Right kidney (tissue), 1 donor: ENCODE measurements at regions not wholly inside any gene's neighbourhood (a gene's known extent, or its start where the extent isn't known, plus 50 kb on each side); places are given as distances from the start of the nearest gene placed in this dataset.

ENCODE experiments used
- DNase-seq: peaks from one replicate; pipeline ENCODE4 v3.0.0-alpha.2; 2016

DNA sequence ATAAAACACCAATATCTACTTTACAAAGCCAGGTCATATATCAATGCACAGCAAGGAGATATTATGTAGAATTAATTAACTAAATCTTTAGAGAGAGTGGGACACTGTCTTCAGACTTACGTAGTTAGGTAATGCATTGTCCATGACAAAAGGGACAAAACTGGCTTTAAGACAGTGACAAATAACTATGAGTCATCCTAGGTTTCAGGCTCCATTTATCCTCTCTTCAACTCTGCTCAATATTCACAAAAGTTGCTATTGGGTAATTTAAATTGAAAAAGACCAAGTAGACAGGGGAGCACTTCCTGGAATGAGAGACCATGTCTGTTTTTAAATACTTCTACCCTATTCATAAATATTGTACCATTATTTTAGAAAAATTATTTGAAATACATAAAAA, 464.5 kb downstream of the ARL4A start:
- no peak for DNase-seq

DNA sequence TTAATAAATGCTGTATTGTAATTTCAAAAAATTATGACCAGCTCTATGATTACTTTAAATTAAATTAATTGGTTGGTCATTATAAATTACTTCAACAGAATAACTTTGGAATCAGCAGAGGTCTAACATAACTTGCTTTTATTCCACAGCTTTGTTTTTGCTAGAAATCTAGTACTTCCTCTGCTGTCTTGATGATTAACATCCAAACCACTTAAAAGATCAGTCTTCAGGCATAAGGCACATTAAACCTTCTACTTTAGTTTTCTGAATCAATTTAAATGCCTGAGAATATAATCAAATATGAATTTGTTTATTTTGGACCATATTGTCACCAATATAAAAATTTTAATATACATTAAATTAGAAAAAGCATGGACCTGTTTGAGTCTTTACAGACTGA, 465.3 kb downstream of the ARL4A start:
- DNase-seq = no peak

DNA sequence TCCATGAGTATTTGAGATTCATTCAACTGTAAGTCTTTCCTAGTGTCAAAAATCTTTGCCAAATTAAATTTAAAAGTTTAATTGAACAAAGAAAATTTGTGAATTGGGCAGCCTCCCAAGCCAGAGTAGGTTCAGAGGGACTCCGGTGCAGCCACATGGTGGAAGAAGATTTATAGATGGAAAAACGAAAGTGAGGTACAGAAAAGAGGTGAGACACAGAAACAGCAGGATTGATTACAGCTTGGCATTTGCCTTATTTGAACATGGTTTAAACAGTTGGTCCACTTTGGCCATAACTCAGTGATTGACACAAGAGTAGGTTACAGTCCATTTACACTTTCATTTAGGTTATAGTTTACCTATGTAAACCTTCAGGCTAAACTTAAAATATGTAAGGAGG, 465.8 kb downstream of the ARL4A start:
- DNase-seq = no peak

DNA sequence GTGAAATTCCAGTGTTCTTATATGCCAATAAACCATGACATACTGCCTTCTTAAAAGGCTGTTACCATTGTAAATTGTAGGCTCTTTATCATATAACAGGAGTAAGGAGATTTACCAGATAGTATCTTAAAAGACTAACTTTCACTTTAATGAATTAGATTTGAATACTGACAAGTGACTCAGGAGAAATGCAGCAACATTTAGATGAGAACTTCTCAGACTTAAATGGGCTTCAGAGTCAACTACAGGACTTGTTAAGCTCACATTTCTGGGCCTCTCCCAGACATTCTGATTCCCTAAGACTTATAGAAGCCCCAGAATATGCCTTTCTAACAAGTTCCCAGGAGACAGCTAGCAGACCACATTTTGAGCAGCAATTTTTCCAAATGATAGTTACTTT, 466.3 kb downstream of the ARL4A start:
- DNase-seq = no peak

DNA sequence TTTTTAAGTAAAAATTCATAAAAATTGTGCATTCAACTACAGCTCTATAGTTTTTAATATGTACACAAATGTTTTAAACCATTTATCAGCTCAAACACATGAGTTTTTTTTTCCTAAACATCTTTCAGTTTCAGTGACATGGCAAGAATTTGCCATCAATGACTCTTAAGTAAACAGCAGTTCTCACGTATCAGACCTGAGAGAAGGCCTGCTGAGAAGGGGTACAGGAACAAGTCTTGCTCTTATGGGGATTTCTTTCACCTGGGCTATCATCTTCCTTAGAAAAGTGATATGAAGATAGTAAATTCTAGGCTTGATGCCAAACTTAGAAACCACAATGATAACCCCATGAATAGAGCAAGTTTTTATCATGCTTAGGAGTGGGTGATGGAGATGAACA, 467.8 kb downstream of the ARL4A start:
- DNase-seq = no peak

DNA sequence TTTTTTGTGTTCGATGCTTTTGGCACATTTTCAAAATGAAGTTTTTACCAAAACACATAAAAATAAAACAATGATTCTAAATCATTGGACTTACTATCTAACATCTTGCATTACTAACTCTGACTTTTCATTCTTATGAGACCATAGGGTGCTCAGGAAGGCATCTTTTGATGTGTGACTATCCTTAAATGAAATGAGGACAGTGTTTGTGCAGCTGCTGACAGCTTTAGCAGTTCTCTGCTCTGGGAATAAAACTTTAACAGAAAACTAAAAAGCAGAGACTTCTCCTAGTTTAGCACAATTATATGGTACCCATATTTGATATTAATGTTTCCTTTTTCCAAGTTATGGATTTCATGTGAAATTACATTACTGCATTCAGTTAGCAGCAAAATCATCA, 471.6 kb downstream of the ARL4A start:
- DNase-seq = no peak

DNA sequence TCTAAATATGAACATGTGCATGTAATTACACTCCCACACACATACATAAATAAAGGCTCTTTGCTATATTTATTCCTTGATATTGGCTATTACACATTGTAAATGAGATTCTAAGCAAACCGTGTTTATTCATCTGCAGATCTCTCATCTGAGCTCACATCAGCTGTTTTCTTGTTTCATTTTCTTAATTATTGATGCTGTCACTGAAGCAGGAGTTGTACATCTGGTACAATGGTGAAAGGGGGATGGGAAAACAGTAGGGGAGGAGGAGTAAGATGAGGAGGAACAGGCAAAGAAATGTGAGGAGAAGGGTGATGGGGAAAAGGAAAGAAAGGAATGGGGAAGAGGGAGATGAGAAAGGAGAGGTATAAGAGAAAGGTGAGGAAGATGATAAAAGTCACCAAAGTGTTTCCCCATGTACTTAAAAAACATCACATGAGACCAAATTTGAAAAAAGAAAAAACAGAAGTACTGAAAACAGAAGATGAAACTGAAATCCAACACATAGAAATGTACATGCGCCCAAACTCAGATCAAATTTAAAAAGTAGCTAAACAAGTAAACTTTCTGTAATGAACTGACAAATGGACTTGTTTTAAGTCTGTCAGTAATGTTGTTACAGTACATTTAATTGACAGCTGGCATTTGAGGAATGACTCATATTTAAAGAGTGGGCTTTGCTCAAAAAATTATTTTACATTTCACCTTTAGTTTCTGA, 472.2 kb downstream of the ARL4A start:
- no peak for DNase-seq

DNA sequence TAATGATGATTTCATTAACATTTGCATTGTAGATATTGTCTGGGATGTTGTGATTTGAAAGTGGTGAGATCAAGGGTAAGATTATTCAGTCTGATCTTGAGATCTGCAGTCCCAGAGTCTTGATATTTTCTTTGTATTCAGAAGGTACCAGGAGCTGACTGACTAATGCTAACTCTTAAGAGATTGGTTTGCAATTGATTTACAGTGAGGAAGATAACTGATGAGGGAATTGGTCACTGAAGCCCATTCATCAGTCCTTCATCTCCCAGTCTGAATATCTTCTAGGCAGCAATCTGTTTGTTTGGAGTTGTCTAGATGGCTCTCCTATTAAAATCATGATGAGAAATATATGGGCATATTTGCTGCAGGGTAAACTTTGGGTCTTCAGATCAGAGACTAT, 473.7 kb downstream of the ARL4A start:
- no peak for DNase-seq

DNA sequence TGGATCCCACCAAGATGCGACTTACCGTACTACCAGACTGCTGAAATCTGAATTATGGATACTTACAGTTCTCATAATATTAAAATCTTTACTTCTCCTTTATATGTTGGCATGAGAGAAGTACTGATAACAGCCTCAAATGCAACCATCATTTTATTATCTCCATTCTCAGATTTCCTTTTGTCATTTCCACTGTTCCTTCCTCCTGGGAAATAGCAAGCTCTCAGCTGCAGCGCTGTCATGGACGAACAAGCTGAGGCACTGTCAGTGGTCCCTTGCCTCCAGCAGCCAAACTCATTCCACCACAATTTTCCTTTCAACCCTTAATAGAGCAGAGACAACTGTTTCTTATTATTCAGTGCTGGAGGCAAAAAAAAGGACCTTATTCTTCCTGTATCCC, 478.4 kb downstream of the ARL4A start:
- no peak for DNase-seq

DNA sequence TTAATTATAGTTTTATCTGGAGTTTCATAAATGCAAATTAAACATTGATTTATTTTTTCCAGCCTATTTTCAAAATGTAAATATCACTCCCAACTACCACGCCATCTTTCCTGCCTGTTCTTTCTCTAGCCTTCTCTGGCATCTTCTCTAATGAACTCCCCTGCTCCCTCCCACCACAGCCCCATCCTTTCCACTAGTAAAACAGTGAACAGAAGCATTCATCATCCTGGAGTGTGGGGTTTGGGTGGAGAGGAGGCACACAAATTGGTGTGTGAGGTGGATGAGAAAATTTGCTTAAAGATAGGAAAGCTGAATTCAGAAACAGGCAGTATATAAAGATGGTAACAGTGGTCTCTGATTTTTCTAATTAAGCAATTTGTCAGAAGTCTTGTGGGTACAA, 479.4 kb downstream of the ARL4A start:
- no peak for DNase-seq

DNA sequence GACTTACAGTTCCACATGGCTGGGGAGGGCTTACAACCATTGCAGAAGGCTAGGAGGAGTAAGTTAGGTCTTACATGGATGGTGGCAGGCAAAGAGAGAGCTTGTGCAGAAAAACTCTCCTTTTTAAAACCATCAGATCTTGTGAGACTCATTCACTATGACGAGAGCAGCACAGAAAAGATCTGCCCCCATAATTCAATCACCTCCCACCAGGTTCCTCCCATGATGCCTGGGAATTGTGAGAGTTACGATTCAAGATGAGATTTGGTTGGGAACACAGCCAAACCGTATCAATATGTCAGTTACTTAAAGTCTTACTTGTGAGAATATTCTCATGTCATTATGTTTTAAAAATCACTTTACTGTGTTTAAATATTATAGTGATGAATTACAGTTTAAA, 481.9 kb downstream of the ARL4A start:
- DNase-seq = no peak

DNA sequence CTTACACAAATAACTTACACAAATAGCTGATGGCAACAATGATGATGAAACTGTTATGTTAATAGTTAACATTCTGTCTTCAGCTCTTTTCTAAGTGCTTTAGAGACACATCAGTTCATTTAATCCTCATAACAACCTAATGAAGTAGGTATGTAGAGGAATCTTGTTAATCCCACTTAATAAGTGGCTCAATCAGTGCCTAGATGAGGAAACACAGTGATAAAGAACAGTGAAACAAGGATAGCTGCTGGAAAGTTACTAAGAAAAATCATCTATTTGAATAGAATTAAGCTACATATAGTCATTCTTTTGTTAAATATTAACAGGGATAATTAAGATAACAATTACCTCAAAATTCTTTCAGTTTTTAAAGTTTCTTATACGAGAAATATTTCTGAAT, 487.6 kb downstream of the ARL4A start:
- no peak for DNase-seq

DNA sequence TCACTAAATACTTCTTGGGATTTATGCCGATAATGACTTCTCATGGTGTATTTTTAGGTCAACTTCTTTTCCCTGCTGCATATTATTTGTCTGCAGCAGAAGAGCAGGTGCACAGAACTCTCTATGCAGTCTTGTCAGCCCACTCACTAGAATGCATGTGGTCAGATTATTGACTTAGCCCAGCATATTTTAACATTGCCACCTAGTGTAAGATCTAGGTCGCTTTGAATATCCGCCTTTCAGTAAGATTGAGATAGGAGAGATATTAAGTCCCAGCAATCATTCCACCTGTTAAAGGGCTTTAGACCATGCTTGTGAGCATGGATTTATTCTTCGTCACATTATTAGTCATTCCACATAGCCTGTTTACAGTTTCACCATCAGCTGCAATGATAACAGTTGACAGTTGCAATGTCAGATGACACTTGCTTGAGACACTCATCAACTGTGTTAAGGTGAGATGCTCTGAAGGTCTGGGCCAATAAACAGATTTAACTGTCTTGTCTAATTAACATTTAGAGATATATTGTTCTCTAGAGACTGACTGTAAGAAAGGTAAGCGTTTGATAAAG, 491.7 kb downstream of the ARL4A start:
- no peak for DNase-seq

DNA sequence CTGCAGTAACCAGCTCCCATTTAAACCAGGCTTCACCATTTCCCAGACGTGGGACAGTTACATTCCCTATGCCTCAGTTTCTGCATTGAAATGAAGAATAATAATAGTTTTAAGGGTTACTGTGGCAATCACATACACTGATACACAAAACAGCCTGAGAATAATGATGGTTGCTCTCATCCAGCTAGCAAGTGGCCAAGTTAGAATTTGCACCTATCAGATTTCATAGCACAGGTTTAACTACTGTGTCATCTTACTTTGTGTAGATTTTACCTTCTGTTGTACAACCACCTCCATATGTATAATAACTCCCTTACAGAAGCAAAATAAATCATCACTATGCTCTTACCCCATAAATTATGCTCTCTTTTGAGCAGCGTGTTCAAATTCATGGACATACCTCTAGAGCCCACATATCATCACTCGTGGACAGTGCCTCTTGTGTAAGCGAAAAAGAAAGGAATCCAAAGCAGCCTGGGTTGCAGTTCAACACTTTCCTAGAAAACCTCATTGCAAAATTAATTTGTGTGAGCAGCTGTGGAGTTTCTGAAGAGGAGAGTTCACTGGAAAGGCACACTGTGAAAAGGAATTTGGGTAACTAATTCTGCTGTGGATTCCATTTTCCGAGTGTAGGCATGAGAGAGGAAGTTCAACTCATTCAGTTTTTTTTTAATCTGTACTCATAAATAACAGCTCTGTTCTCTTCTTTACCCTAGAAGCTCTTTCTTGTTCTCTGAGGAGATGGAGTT, 492.5 kb downstream of the ARL4A start:
- DNase-seq = no peak

DNA sequence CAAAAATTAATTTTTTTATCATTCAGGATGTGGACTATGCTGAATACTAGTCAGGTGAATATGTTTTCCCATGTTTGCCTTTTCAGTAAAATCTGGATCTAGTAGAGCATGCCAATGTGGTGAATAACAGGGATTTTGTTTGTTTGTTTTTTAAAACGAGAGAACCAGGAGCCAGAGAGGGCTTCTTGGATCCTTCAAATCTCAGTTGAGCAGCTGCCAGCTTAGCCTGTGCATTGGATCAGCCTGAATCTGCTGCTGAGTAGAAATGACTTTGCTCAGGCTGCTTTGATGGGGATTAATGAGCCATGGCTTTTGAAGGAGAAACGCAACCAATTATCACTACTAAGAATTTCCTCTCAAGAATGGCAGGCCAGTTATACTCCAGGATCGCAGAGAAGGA, 493.8 kb downstream of the ARL4A start:
- no peak for DNase-seq

DNA sequence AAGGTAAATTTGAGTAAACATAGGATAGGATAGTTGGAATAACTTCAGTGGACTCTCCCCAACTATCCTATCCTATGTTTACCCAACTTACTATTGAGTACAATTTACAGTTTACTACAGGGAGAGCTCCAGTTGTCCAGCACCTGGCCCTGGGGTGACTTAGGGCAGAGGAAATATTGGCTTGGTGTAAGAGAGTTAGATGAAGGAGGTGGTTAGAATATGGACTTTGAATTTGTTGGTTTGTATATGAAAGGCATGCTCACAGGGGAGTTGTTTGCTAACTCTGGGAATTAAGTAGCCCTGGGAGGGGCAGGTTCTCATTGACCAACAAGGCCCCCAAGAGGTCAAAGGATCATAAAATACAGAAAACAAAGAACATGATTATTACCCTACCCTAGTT, 497.7 kb downstream of the ARL4A start:
- no peak for DNase-seq

DNA sequence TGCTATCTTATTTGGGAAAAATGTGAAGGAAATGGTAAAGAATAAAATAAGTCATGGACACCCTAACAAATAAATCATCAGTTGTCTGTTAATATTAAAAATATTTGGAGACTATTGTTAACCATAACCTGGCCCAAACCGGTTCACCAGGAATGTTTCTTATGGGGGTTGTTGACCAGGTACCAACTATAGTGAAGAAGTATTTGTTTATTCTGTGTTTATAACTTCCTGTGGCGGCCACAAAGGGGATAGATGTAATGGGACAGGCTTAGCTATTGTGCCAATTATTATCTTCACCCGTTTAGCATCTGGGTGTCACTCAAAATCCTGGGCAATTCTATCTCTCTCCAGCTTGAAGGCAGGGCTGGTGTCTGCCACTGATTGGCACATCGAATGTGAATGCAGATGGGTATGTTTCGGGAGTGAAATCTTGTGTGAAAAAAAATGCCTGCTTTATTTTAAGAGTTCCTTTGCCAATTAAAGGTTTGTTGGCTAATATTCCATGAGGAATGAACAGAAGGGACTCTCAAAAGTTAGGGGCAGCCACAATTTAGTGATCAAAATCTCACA, 500.9 kb downstream of the ARL4A start:
- no peak for DNase-seq

DNA sequence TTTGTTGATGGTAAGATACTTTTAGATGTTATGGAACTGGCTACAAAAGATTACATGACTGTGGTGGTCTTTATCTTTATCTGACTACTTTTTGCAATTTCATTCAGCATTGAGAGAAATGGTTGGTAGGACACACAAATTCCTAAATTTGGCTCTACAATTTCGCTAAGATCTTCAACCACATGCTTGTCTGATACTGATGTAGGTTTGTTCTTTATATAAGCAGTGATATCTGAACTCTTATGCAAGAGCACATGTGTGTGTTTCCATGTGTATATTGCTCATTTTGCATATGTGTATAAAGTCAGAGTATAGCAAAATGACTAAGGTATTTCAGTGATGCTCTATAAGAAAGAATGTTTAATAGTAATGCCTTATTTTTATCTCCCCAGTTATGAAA, 501.5 kb downstream of the ARL4A start:
- no peak for DNase-seq

DNA sequence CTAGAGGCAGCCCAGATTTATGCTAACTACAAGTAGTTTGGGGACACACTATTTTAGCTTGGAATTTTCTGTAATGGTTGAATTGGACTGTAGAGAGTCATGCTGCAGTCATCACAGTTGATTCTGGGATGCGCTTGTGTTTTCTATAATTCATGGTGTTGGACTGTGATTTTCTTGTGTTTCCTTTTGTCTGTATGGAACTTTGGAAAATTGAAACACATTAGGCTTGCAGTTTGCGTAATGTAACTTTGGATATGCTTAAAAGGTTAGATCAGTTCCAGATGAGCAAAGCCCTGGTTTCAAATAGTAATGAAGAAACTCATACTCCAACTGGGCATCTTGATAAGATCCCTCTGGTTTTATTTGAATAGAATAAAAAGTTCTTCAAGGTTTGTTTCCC, 502.2 kb downstream of the ARL4A start:
- DNase-seq = no peak

DNA sequence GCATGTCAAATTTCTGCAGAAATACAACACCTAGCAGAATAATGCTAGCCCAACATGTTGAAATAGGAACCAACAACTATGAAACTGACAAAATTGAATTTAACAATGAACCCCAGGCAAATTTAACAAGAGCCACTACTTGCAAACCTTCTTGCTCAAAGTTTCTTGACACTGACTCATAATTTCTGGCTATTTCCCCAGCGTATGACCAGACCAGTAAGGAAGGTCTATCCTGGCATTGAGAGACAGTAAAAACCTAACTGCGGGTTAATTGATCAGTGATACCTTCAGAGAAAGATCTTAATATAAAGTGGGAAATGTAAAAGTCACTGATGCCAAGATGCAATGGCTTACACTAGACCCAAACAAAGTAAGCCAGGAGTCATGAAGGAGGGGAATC, 510.1 kb downstream of the ARL4A start:
- DNase-seq = no peak

DNA sequence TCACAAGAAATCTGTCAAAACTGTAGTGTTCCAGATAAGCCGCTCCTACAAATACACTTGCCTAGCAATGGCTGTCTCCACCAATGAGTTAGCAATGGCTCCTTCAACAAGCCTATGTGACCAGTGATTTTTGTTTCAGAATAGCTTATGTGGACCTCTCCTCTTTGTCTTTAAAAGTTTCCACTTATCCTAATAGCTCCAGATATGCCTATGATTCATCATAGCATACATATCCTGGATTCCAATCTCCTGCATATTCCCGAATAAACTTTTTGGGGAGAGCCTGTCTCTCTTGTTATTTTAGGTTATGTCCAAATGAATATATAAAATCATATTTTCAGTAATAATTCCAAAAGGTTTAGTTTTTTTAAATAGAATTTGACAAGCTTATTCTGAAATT, 510.6 kb downstream of the ARL4A start:
- no peak for DNase-seq

DNA sequence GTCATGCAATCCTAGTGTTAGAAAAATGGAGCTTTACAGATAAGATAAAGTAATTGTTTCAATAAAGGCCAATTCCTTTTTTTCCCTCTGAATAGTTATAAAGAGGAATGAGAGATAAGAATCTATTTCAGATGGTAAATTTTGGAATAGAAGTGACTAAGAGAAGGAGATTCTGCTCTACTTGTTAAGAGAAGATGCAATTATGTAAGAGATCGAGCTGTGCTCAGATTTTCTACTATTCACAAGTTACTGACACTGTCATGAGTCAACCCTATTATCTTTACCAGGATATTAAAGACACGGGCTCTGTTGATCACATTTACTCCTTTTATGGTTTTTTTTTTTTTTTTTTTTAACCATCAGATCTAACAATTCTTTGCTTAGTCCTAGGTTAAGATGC, 511.3 kb downstream of the ARL4A start:
- DNase-seq = no peak

DNA sequence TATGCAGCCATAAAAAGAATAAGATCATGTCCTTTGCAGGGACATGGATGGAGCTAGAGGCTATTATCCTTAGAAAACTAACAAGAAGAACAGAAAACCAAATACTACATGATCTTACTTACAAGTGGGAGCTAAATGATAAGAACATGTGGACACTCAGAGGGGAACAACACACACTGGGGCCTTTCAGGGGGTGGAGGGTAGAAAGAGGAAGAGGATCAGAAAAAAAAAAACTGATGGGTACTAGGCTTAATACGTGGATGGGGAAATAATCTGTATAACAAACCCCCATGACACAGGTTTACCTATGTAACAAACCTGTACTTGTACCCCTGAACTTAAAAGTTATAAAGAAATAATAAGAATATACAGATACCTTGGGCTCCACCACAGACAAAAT, 514.2 kb downstream of the ARL4A start:
- no peak for DNase-seq

DNA sequence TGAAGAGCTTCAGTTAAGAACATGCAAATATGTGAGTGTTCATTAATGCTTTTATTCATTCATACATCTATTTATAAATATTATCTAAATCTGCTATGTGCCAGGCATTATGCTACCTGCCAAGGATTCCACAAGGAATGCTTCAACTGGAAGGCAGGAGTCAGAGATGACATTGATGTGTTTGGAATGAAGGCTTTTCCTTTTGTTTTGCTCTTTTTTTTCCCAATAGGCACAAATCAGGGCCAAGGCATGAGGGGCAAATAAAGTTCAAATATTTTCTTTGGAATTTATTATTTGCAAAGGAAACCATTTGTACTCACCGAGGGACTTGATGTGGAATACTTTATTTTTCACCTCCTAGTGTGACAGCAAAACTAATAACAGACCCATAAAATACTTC, 530.3 kb downstream of the ARL4A start:
- no peak for DNase-seq
